Stomach (tissue), 8 donors: ENCODE measurements at regions not wholly inside any gene's neighbourhood (a gene's known extent, or its start where the extent isn't known, plus 50 kb on each side); places are given as distances from the start of the nearest gene placed in this dataset.

Experiments used
- DNase-seq, 2 donors: peaks; one replicate each; pipeline versions ENCODE4 v3.0.0 to v3.0.0-alpha.2; 2013 to 2019
- H3K27ac ChIP-seq, 5 donors: fragments of 200-600 bp in 4 of 5; sonication (generic) in 4 of 5; one replicate each; pipeline ENCODE4 v1.5.1; 2013 to 2019; ENCODE audit warnings: mild to moderate bottlenecking in 1 of 5, moderate library complexity in 1 of 5
- H3K27me3 ChIP-seq, 3 donors: fragments of 200-600 bp; sonication (generic); one replicate each; pipeline ENCODE4 v1.5.1; 2017 to 2019; ENCODE audit warnings: mixed run types in 1 of 3
- H3K36me3 ChIP-seq, 4 donors: fragments of 200-600 bp; sonication (generic); 1 replicate in 3 of 4; 2 replicates in 1 of 4; pipeline ENCODE4 v1.5.1; 2016 to 2019
- H3K4me1 ChIP-seq, 4 donors: fragments of 200-600 bp; sonication (generic); one replicate each; pipeline ENCODE4 v1.5.1; 2016 to 2019
- H3K4me3 ChIP-seq, 4 donors: fragments of 200-600 bp; sonication (generic) in 3 of 4; one replicate each; pipeline ENCODE4 v1.5.1; 2016 to 2019; ENCODE audit warnings: mild to moderate bottlenecking in 1 of 4
- H3K9me3 ChIP-seq, 4 donors: fragments of 200-600 bp; sonication (generic); one replicate each; pipeline ENCODE4 v1.5.1; 2016 to 2019
- EP300 ChIP-seq: sonication (generic); formaldehyde crosslinking; IDR thresholded peaks from one replicate; pipeline ENCODE4 v1.6.1; 2017; ENCODE audit warnings: antibody characterized with exemption
- POLR2A ChIP-seq, 4 donors: fragments of 450-650 bp; IDR thresholded peaks; one replicate each; pipeline ENCODE4 v1.6.1; 2016; ENCODE audit warnings: antibody characterized with exemption in 4 of 4, control low read depth in 2 of 4, mild to moderate bottlenecking in 1 of 4, moderate library complexity in 1 of 4
- POLR2AphosphoS5 ChIP-seq, 3 donors: sonication (generic); formaldehyde crosslinking; IDR thresholded peaks; one replicate each; pipeline ENCODE4 v1.6.1; 2016; ENCODE audit warnings: antibody characterized with exemption in 3 of 3
- WGBS, 5 donors: extraction: QIAGEN DNeasy Blood & Tissue Kit in 3 of 5; methylation state at CpG; one replicate each; pipeline versions ENCODE4 v1.1.5 to v1.1.7; 2013 to 2018; 5-methylcytosine and 5-hydroxymethylcytosine counted together
- intact Hi-C: fragments of 100-400 bp; cut with DNase I; formaldehyde crosslinking; loops from one replicate; pipeline ENCODE4 v1.15.1; 2023; ENCODE audit warnings: low total_unique reads
- TF ChIP-seq, protein P1 (sequence below), 7 experiments: fragments of 450-650 bp in 4 of 7; fragments of 200-600 bp in 3 of 7; sonication (generic) in 3 of 7; IDR thresholded peaks; one replicate each; pipeline ENCODE4 v1.5.1; 2016 to 2019; ENCODE audit warnings: antibody characterized with exemption in 7 of 7, control low read depth in 2 of 7, mild to moderate bottlenecking in 1 of 7
- donor health status: healthy with polysubstance abuse.
- donor health status: Bipolar disorder and iron deficiency.
- donor health status: healthy.

DNA sequence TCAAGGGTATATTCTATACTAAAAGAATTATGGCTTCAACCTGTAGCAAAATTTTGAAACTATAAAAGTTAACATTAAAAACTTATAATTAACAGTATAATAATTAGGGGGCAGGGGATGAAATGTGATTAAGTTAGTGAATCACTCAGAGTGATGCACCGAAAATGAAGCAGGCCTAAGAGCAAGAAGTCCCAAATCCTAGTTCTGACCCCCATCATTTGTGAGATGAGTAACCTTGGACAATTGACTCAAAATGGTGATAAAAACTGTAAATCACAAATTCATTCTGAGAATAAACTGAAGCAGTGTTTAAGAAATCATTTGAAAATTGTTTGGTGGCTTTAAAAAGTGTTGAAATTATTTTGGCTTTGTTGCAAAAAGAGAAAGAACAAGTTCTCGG lies 56.8 kb downstream of the KLF12 start:
- Histone ChIP-seq H3K27ac (peak overlapping the region in 1 of 5 donors; percentile 46), H3K4me1 (peaks cover 0 to 39% (median 16%) of the 10 kb centered on the region in 4 donors), H3K9me3 (no peaks in the 10 kb centered on the region), H3K27me3 (no peaks in the 10 kb centered on the region), H3K36me3 (no peaks in the 10 kb centered on the region), H3K4me3 (no peak overlapping the region)
- TF ChIP-seq, protein P1, sequence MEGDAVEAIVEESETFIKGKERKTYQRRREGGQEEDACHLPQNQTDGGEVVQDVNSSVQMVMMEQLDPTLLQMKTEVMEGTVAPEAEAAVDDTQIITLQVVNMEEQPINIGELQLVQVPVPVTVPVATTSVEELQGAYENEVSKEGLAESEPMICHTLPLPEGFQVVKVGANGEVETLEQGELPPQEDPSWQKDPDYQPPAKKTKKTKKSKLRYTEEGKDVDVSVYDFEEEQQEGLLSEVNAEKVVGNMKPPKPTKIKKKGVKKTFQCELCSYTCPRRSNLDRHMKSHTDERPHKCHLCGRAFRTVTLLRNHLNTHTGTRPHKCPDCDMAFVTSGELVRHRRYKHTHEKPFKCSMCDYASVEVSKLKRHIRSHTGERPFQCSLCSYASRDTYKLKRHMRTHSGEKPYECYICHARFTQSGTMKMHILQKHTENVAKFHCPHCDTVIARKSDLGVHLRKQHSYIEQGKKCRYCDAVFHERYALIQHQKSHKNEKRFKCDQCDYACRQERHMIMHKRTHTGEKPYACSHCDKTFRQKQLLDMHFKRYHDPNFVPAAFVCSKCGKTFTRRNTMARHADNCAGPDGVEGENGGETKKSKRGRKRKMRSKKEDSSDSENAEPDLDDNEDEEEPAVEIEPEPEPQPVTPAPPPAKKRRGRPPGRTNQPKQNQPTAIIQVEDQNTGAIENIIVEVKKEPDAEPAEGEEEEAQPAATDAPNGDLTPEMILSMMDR (IDR thresholded peaks at IDR 0.05) = no peak
- TF ChIP-seq POLR2AphosphoS5 (IDR thresholded peaks at IDR 0.05) (no peak), EP300 (no peak), POLR2A (IDR thresholded peaks at IDR 0.05) (no peak)
- intact Hi-C loops = no loop called here
- WGBS, 5 donors = 74 to 84% (median 83%) methylated on average over 2 of the region's 2 CpGs
- DNase-seq = no peak

DNA sequence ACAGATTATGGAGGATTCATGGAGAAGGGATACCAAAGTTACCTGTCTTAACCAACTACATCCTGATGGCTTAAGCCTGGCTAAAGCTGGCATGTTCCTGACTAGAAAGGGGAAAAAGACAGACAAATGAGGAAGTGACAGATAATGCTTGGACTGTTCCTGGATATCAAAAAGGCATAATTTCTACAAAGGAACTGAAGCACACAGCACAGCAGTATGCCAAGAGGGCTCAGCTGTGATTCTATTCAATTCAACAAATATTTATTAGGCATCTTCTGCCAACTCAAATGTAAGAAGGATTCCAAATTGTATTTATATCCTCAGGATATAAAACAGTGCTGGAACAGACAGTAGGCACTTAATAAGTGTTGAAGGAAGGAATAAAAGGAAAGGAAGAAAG lies 59.5 kb downstream of the KLF12 start:
- TF ChIP-seq POLR2A (IDR thresholded peaks at IDR 0.05) (no peak), EP300 (no peak), POLR2AphosphoS5 (IDR thresholded peaks at IDR 0.05) (no peak)
- TF ChIP-seq, protein P1 (IDR thresholded peaks at IDR 0.05) = no peak
- Histone ChIP-seq H3K4me1 (peaks cover 0 to 38% (median 15%) of the 10 kb centered on the region in 4 donors), H3K27me3 (no peaks in the 10 kb centered on the region)

DNA sequence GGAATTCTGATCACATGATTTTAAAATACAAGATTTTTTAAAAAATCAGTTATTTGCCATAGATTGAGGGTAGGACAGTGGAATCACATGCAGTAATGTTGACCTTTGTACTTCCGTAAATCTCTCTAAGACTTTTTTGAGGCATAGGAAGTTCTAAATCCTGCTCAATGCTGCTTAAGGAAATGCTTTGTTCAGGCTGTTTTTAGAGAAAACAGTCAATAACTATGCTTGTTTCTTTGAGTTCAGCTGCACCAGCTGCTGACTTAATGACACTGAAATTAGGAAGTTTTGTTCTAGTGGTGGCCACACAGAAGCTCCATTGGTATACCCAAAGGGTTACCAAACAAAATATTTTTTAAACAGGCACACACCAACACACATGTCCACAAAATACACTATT lies 60.9 kb downstream of the KLF12 start:
- Histone ChIP-seq H3K9me3 (no peaks in the 10 kb centered on the region), H3K36me3 (no peaks in the 10 kb centered on the region), H3K27ac (no peak overlapping the region), H3K27me3 (no peaks in the 10 kb centered on the region), H3K4me3 (no peak overlapping the region), H3K4me1 (peaks cover 0 to 36% (median 14%) of the 10 kb centered on the region in 4 donors)
- intact Hi-C loops = no loop called here
- TF ChIP-seq POLR2AphosphoS5 (IDR thresholded peaks at IDR 0.05) (no peak), POLR2A (IDR thresholded peaks at IDR 0.05) (no peak), EP300 (no peak)
- TF ChIP-seq, protein P1 (IDR thresholded peaks at IDR 0.05) = no peak
- 80 to 93% (median 89%) methylated on average over 1 of the region's 1 CpG for WGBS, 5 donors
- no peak for DNase-seq

More for the DNA sequence above, 59.5 kb downstream of the KLF12 start:
- Histone ChIP-seq H3K9me3 (no peaks in the 10 kb centered on the region), H3K27ac (no peak overlapping the region), H3K36me3 (no peaks in the 10 kb centered on the region), H3K4me3 (no peak overlapping the region)
- intact Hi-C loops = no loop called here
- DNase-seq = no peak

DNA sequence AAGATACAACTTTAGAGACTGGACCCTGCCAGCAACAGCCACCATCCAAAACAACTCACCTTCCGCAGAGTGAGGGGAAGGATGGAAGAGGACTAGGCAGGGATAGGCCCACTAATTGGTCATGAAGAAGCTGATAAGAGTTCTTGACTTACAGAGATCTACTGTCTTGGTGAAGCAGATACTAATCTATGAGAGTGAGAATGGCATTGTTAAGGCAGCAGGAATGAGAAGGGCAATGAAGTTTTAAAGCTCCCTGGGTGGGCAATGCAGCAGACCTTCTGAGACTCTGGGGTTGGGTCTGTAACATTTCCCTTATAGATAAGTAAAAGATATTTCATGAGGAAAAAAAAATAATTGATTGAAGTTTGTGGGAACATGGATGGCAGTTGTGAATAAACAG lies 63.7 kb downstream of the KLF12 start:
- no peak overlapping the region for H3K27ac ChIP-seq
- no peaks in the 10 kb centered on the region for H3K9me3 ChIP-seq
- TF ChIP-seq POLR2A (IDR thresholded peaks at IDR 0.05) = no peak
- TF ChIP-seq POLR2AphosphoS5 (IDR thresholded peaks at IDR 0.05) = no peak
- no peak for TF ChIP-seq EP300
- TF ChIP-seq, protein P1 (IDR thresholded peaks at IDR 0.05) = no peak
- DNase-seq = no peak
- 83 to 100% (median 100%) methylated on average over 1 of the region's 1 CpG for WGBS, 5 donors
- intact Hi-C loops = no loop called here
- peaks cover 0 to 36% (median 9%) of the 10 kb centered on the region in 4 donors for H3K4me1 ChIP-seq
- no peak overlapping the region for H3K4me3 ChIP-seq
- no peaks in the 10 kb centered on the region for H3K27me3 ChIP-seq
- H3K36me3 ChIP-seq = no peaks in the 10 kb centered on the region
